KMS-11 (cell line): ENCODE measurements at regions not wholly inside any gene's neighbourhood (a gene's known extent, or its start where the extent isn't known, plus 50 kb on each side); places are given as distances from the start of the nearest gene placed in this dataset.

Experiments
- H2AFZ ChIP-seq: fragments of 200-600 bp; sonication (generic); 2 replicates; pipeline ENCODE4 v1.6.1; 2016; ENCODE audit warnings: antibody characterized with exemption, mixed run types, low read depth
- H3K27ac ChIP-seq: fragments of 200-600 bp; sonication (generic); 2 replicates; pipeline ENCODE4 v1.6.1; 2016; ENCODE audit warnings: mild to moderate bottlenecking, mixed run types
- H3K27me3 ChIP-seq: fragments of 200-600 bp; sonication (generic); 2 replicates; pipeline ENCODE4 v1.6.1; 2017; ENCODE audit warnings: mild to moderate bottlenecking, low read depth, mixed run types, moderate library complexity; ENCODE audit not compliant: insufficient read depth
- H3K36me3 ChIP-seq: fragments of 200-600 bp; sonication (generic); 2 replicates; pipeline ENCODE4 v1.6.1; 2017; ENCODE audit warnings: mild to moderate bottlenecking, mixed run types; ENCODE audit not compliant: insufficient read depth
- H3K4me1 ChIP-seq: fragments of 200-600 bp; sonication (generic); 2 replicates; pipeline ENCODE4 v1.6.1; 2016; ENCODE audit warnings: mild to moderate bottlenecking, low read depth, mixed run types; ENCODE audit not compliant: poor library complexity, severe bottlenecking
- H3K4me2 ChIP-seq: fragments of 200-600 bp; sonication (generic); 2 replicates; pipeline ENCODE4 v1.7.0; 2016; ENCODE audit warnings: mild to moderate bottlenecking, mixed run types
- H3K4me3 ChIP-seq: fragments of 200-600 bp; sonication (generic); IDR thresholded peaks from 2 replicates; pipeline ENCODE4 v1.6.1; 2017; ENCODE audit warnings: low read depth, low read length, mixed read lengths; ENCODE audit not compliant: insufficient read depth
- H3K79me2 ChIP-seq: fragments of 200-600 bp; sonication (generic); 2 replicates; pipeline ENCODE4 v1.6.1; 2016; ENCODE audit warnings: low read depth, mixed run types; ENCODE audit not compliant: insufficient read depth
- H3K9ac ChIP-seq: fragments of 200-600 bp; sonication (generic); 2 replicates; pipeline ENCODE4 v1.6.1; 2016; ENCODE audit warnings: mild to moderate bottlenecking, mixed run types
- H4K20me1 ChIP-seq: fragments of 200-600 bp; sonication (generic); 2 replicates; pipeline ENCODE4 v1.6.1; 2016; ENCODE audit warnings: mild to moderate bottlenecking, mixed run types; ENCODE audit not compliant: insufficient read depth
- CTCF ChIP-seq: fragments of 200-600 bp; sonication (generic); conservative IDR thresholded peaks from 2 replicates; pipeline ENCODE4 v1.6.1; 2017; ENCODE audit warnings: low read depth, mild to moderate bottlenecking, antibody characterized with exemption, low read length, moderate library complexity, mixed read lengths

GRCh38 chr9:95586326-95586725 lies 69.6 kb upstream of the PTCH1 start:
- Histone ChIP-seq H2AFZ (no peak overlapping the region), H3K36me3 (no peaks in the 10 kb centered on the region), H4K20me1 (no peaks in the 10 kb centered on the region), H3K9ac (no peak overlapping the region), H3K4me3 (no peak overlapping the region), H3K79me2 (no peaks in the 10 kb centered on the region), H3K27me3 (no peaks in the 10 kb centered on the region), H3K4me2 (no peak overlapping the region), H3K4me1 (no peaks in the 10 kb centered on the region), H3K27ac (no peak overlapping the region)
- no peak for TF ChIP-seq CTCF

- no peaks in the 10 kb centered on the region for H3K27me3 ChIP-seq
- H3K4me2 ChIP-seq: no peak overlapping the region
- H3K9ac ChIP-seq: no peak overlapping the region
- H2AFZ ChIP-seq: no peak overlapping the region
- no peak overlapping the region for H3K4me3 ChIP-seq
- no peak for TF ChIP-seq CTCF
- no peaks in the 10 kb centered on the region for H3K4me1 ChIP-seq
- no peak overlapping the region for H3K27ac ChIP-seq
- no peaks in the 10 kb centered on the region for H3K36me3 ChIP-seq
- H4K20me1 ChIP-seq: no peaks in the 10 kb centered on the region
- no peaks in the 10 kb centered on the region for H3K79me2 ChIP-seq
Observed at GRCh38 chr9:95585824-95586223, 69.1 kb upstream of the PTCH1 start.

- no peak overlapping the region for H3K4me2 ChIP-seq
- H2AFZ ChIP-seq: no peak overlapping the region
- H3K36me3 ChIP-seq: no peaks in the 10 kb centered on the region
- H3K4me3 ChIP-seq: no peak overlapping the region
- H3K4me1 ChIP-seq: no peaks in the 10 kb centered on the region
- H3K27ac ChIP-seq: no peak overlapping the region
- no peaks in the 10 kb centered on the region for H3K79me2 ChIP-seq
- H3K9ac ChIP-seq: no peak overlapping the region
- H3K27me3 ChIP-seq: no peaks in the 10 kb centered on the region
- no peaks in the 10 kb centered on the region for H4K20me1 ChIP-seq
- TF ChIP-seq CTCF: no peak
Observed at GRCh38 chr9:95584176-95584575, 67.4 kb upstream of the PTCH1 start.

GRCh38 chr9:95581900-95582299 lies 65.1 kb upstream of the PTCH1 start:
- Histone ChIP-seq H3K4me2 (no peak overlapping the region), H3K9ac (no peak overlapping the region)
- TF ChIP-seq CTCF: no peak

More at GRCh38 chr9:95581900-95582299, 65.1 kb upstream of the PTCH1 start:
- H3K4me1 ChIP-seq: no peaks in the 10 kb centered on the region
- H3K4me3 ChIP-seq: no peak overlapping the region
- H3K27ac ChIP-seq: no peak overlapping the region
- H3K27me3 ChIP-seq: no peaks in the 10 kb centered on the region
- H3K79me2 ChIP-seq: no peaks in the 10 kb centered on the region
- no peak overlapping the region for H2AFZ ChIP-seq
- H3K36me3 ChIP-seq: no peaks in the 10 kb centered on the region
- H4K20me1 ChIP-seq: no peaks in the 10 kb centered on the region
